HCT116 (cell line): ENCODE measurements at regions not wholly inside any gene's neighbourhood (a gene's known extent, or its start where the extent isn't known, plus 50 kb on each side); places are given as distances from the start of the nearest gene placed in this dataset.
A peak's percentile ranks its signal among the peaks of the same experiment; 100 is the strongest.

Experiments used
- ATAC-seq: fragments of 200-7000 bp; cut with Tn5 transposase; 2 replicates; pipeline ENCODE4 v1.9.1; 2020; ENCODE audit warnings: mild to moderate bottlenecking, moderate library complexity
- BruUV-seq: library from RNA; stranded (reverse); fragments of 400-500 nt; replicated peaks from 2 replicates; lab custom pipeline; 2021; lab: Mats Ljungman, UMichigan
- CTCF ChIA-PET: fragments of 300-600 bp; sonication (Branson Sonifier 250); formaldehyde crosslinking; loops from one replicate; lab custom pipeline; 2021; ENCODE audit warnings: antibody characterized with exemption; lab: Charles Lee
- POLR2A ChIA-PET: fragments of 300-600, 350-600 bp; sonication (Branson Sonifier 250); formaldehyde crosslinking; loops from one replicate; lab custom pipeline; 2021; ENCODE audit warnings: antibody characterized with exemption; lab: Charles Lee
- RAD21 ChIA-PET, 2 experiments: fragments of 300-600 bp; sonication (Branson Sonifier 250); formaldehyde crosslinking; loops; one replicate each; lab custom pipeline; 2023; ENCODE audit warnings: low total read pairs in 2 of 2; ENCODE audit not compliant: uncharacterized antibody in 2 of 2, unreplicated experiment in 2 of 2, low non-redundant PET in 1 of 2; lab: Charles Lee
- DNase-seq: peaks from one replicate; pipeline ENCODE4 v3.0.0-alpha.2; 2010; ENCODE audit warnings: low read depth, low spot score
- H2AFZ ChIP-seq: fragments of 200-600 bp; shearing (Covaris generic), sonication (generic); 2 replicates; pipeline ENCODE4 v1.6.1; 2017; ENCODE audit warnings: low read depth, mixed run types, mixed read lengths, antibody characterized with exemption, low read length; ENCODE audit not compliant: poor library complexity, severe bottlenecking
- H3K27ac ChIP-seq: 2 replicates; pipeline ENCODE4 v1.5.1; 2012; ENCODE audit warnings: low read depth, low read length
- H3K27me3 ChIP-seq: fragments of 200-600 bp; sonication (generic); 2 replicates; pipeline ENCODE4 v1.6.1; 2016; ENCODE audit warnings: mixed run types, low read length, mixed read lengths; ENCODE audit not compliant: insufficient read depth
- H3K36me3 ChIP-seq, 2 experiments: fragments of 200-500 bp in 1 of 2; fragments of 200-600 bp in 1 of 2; sonication (Bioruptor generic) in 1 of 2; sonication (generic) in 1 of 2; 2 replicates each; pipeline versions ENCODE4 v1.5.1 to v1.6.1; 2014 to 2016; ENCODE audit warnings: low read length in 2 of 2, inconsistent platforms in 1 of 2, mixed read lengths in 1 of 2, mixed run types in 1 of 2; ENCODE audit not compliant: insufficient read depth in 2 of 2, control insufficient read depth in 1 of 2
- H3K4me1 ChIP-seq, 2 experiments: fragments of 200-600 bp in 1 of 2; sonication (generic) in 1 of 2; 2 replicates each; pipeline versions ENCODE4 v1.5.1 to v1.6.1; 2012 to 2017; ENCODE audit warnings: low read length in 2 of 2, inconsistent platforms in 1 of 2, mild to moderate bottlenecking in 1 of 2, mixed read lengths in 1 of 2, mixed run types in 1 of 2, moderate library complexity in 1 of 2; ENCODE audit not compliant: insufficient read depth in 2 of 2, control insufficient read depth in 1 of 2
- H3K4me2 ChIP-seq: fragments of 200-600 bp; sonication (generic); 2 replicates; pipeline ENCODE4 v1.6.1; 2017; ENCODE audit warnings: mixed run types, low read length, mixed read lengths
- H3K4me3 ChIP-seq, 2 experiments: fragments of 200-600 bp in 1 of 2; sonication (generic) in 1 of 2; replicated peaks in 1 of 2; 2 replicates each; pipeline ENCODE4 v1.5.1; 2011 to 2016; ENCODE audit warnings: low read length in 2 of 2, control low read depth in 1 of 2, low read depth in 1 of 2, mild to moderate bottlenecking in 1 of 2, mixed read lengths in 1 of 2, mixed run types in 1 of 2
- H3K79me2 ChIP-seq: fragments of 200-600 bp; sonication (generic); 2 replicates; pipeline ENCODE4 v1.6.1; 2017; ENCODE audit warnings: mild to moderate bottlenecking, mixed run types, low read length, moderate library complexity, mixed read lengths; ENCODE audit not compliant: insufficient read depth
- H3K9ac ChIP-seq: fragments of 200-600 bp; sonication (generic); 2 replicates; pipeline ENCODE4 v1.6.1; 2016; ENCODE audit warnings: low read length, mixed read lengths
- H3K9me2 ChIP-seq: fragments of 200-600 bp; sonication (generic), shearing (Covaris generic); 2 replicates; pipeline ENCODE4 v1.6.1; 2017; ENCODE audit warnings: mixed run types, mild to moderate bottlenecking, moderate library complexity; ENCODE audit not compliant: insufficient read depth
- H3K9me3 ChIP-seq, 2 experiments: fragments of 200-500 bp in 1 of 2; fragments of 200-600 bp in 1 of 2; sonication (Bioruptor generic) in 1 of 2; sonication (generic) in 1 of 2; 2 replicates each; pipeline ENCODE4 v1.6.1; 2014 to 2017; ENCODE audit warnings: low read length in 2 of 2, mixed read lengths in 2 of 2, inconsistent platforms in 1 of 2, low read depth in 1 of 2, mild to moderate bottlenecking in 1 of 2, mixed run types in 1 of 2, moderate library complexity in 1 of 2; ENCODE audit not compliant: control insufficient read depth in 1 of 2, insufficient read depth in 1 of 2
- H4K20me1 ChIP-seq: fragments of 200-600 bp; sonication (generic), shearing (Covaris generic); 2 replicates; pipeline ENCODE4 v1.6.1; 2017; ENCODE audit warnings: mixed run types, mild to moderate bottlenecking, moderate library complexity; ENCODE audit not compliant: insufficient read depth
- CBX3 ChIP-seq: IDR thresholded peaks from 2 replicates; pipeline ENCODE4 v1.6.1; 2012; ENCODE audit warnings: low read depth
- ELF1 ChIP-seq: IDR thresholded peaks from 2 replicates; pipeline ENCODE4 v1.6.1; 2012; ENCODE audit warnings: low read depth, borderline replicate concordance
- FOSL1 ChIP-seq: IDR thresholded peaks from 2 replicates; pipeline ENCODE4 v1.6.1; 2012; ENCODE audit warnings: low read depth
- POLR2A ChIP-seq: IDR thresholded peaks from 2 replicates; pipeline ENCODE4 v1.7.0; 2011; ENCODE audit warnings: borderline replicate concordance; ENCODE audit not compliant: insufficient read depth, insufficient read length; ENCODE audit errors: extremely low read depth
- POLR2AphosphoS5 ChIP-seq: IDR thresholded peaks from 2 replicates; pipeline ENCODE4 v1.6.1; 2011; ENCODE audit warnings: mild to moderate bottlenecking, low read depth, low read length, moderate library complexity
- RAD21 ChIP-seq: IDR thresholded peaks from 2 replicates; pipeline ENCODE4 v1.6.1; 2012; ENCODE audit warnings: low read depth, mild to moderate bottlenecking
- SIN3A ChIP-seq: IDR thresholded peaks from 2 replicates; pipeline ENCODE4 v1.6.1; 2012; ENCODE audit warnings: low read depth
- SP1 ChIP-seq: IDR thresholded peaks from 2 replicates; pipeline ENCODE4 v1.6.1; 2012; ENCODE audit warnings: low read depth
- SRF ChIP-seq: IDR thresholded peaks from 2 replicates; pipeline ENCODE4 v1.6.1; 2012; ENCODE audit warnings: low read depth
- TCF7L2 ChIP-seq: IDR thresholded peaks from 2 replicates; pipeline ENCODE4 v1.7.0; 2011; ENCODE audit warnings: borderline replicate concordance, inconsistent platforms; ENCODE audit not compliant: insufficient read depth, insufficient read length; ENCODE audit errors: extremely low read depth
- ZFX ChIP-seq: fragments of 450-650 bp; IDR thresholded peaks from 2 replicates; pipeline ENCODE4 v1.6.1; 2017
- intact Hi-C: fragments of 100-400 bp; cut with micrococcal nuclease; formaldehyde crosslinking; loops from 2 replicates; pipeline ENCODE4 v1.10.0; 2022
- TF ChIP-seq, protein P1 (sequence below): IDR thresholded peaks from 2 replicates; pipeline ENCODE4 v1.6.1; 2012
- TF ChIP-seq, protein P2 (sequence below): IDR thresholded peaks from 2 replicates; pipeline ENCODE4 v1.6.1; 2012; ENCODE audit warnings: low read depth

DNA sequence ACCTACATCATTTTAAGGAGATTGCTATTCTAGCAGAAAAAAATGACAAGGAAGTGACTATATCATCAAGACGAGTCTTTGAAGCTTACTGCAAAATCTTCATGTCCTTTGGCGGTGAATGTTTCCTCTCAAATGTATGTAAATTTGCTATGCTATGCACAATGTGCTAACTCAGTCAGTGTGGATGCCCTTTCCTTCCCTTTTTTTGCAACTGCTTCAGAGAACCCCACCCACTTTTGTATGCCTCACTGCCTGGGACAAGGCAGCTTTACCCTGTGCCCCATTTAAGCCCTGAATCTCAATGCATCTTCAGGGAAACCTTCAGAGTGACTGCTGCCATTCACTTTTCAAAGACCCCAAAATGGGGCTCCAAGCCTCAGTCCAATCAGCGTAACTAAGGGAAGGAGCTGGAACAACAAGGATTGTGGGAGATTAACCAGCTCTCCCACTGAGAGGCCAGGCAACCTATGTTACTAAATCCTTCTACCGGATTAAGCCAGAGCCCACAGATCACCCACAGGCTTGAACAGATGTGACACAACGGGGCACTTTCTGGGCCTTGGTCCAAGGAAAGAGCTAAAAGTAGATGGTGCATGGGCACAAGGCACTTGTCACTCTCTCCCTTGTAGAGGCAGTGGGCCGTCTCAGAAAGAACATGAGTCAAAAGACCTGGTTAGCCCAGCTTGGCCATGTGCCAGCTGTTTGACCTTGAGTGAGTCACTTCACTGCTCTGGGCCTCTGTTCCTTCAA, 154.4 kb downstream of the PLPP3 start:
- BruUV-seq, result no TSS peak
- intact Hi-C loops, result no loop called here
- Histone ChIP-seq H3K4me1 (peaks cover 0 to 10% of the 10 kb centered on the region in 2 experiments; a peak in 3 of 4 replicates), H3K27ac (no peak overlapping the region), H3K4me3 (no peak overlapping the region), H3K36me3 (no peaks in the 10 kb centered on the region), H2AFZ (no peak overlapping the region), H4K20me1 (no peaks in the 10 kb centered on the region), H3K4me2 (no peak overlapping the region), H3K27me3 (no peaks in the 10 kb centered on the region), H3K9me3 (no peaks in the 10 kb centered on the region), H3K79me2 (no peaks in the 10 kb centered on the region), H3K9ac (no peak overlapping the region), H3K9me2 (no peaks in the 10 kb centered on the region)
- ChIA-PET RAD21 (no interaction called here), CTCF (interaction anchor here (1.4 kb wide), 1 partner anchor 11 kb away, joined by 3 read pairs; no protein-coding TSS in a partner anchor), POLR2A (no interaction called here)
- ATAC-seq, result peak; percentile 54
- peak; percentile 36 for DNase-seq
- no peak for TF ChIP-seq ZFX
- TF ChIP-seq FOSL1, result 0 out of 2 replicates have a peak, but pooled peaks have one; percentile 27
- peak; percentile 69 for TF ChIP-seq TCF7L2

DNA sequence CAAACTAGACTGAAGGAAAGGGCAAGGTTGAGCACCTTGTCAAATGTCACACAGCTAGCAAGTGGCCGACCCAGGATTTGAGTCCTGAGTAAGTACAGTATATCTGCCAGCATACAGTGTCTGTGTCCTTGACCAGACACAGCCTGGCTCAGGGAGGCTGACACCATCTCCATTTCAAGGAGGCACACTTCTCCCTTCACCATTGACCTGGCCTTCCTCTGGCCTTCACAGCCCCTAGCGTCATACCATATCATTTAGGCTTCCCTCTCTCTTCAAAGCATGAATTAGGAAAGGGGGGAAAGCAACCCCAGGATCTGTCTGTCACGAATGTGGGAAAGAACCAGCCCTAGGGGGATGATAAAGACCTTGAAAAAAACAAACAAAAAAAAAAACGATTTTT, 155.6 kb downstream of the PLPP3 start:
- BruUV-seq, result no TSS peak
- no peak for TF ChIP-seq SRF
- TF ChIP-seq CBX3, result no peak
- TF ChIP-seq POLR2A, result no peak
- no peak for TF ChIP-seq POLR2AphosphoS5
- no peak for TF ChIP-seq ELF1
- TF ChIP-seq SP1, result no peak
- TF ChIP-seq, protein P1, sequence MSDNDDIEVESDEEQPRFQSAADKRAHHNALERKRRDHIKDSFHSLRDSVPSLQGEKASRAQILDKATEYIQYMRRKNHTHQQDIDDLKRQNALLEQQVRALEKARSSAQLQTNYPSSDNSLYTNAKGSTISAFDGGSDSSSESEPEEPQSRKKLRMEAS, result no peak
- TF ChIP-seq SIN3A, result no peak
- no peak for TF ChIP-seq RAD21
- TF ChIP-seq, protein P2, sequence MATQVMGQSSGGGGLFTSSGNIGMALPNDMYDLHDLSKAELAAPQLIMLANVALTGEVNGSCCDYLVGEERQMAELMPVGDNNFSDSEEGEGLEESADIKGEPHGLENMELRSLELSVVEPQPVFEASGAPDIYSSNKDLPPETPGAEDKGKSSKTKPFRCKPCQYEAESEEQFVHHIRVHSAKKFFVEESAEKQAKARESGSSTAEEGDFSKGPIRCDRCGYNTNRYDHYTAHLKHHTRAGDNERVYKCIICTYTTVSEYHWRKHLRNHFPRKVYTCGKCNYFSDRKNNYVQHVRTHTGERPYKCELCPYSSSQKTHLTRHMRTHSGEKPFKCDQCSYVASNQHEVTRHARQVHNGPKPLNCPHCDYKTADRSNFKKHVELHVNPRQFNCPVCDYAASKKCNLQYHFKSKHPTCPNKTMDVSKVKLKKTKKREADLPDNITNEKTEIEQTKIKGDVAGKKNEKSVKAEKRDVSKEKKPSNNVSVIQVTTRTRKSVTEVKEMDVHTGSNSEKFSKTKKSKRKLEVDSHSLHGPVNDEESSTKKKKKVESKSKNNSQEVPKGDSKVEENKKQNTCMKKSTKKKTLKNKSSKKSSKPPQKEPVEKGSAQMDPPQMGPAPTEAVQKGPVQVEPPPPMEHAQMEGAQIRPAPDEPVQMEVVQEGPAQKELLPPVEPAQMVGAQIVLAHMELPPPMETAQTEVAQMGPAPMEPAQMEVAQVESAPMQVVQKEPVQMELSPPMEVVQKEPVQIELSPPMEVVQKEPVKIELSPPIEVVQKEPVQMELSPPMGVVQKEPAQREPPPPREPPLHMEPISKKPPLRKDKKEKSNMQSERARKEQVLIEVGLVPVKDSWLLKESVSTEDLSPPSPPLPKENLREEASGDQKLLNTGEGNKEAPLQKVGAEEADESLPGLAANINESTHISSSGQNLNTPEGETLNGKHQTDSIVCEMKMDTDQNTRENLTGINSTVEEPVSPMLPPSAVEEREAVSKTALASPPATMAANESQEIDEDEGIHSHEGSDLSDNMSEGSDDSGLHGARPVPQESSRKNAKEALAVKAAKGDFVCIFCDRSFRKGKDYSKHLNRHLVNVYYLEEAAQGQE, result no peak
- intact Hi-C loops, result no loop called here
- POLR2A ChIA-PET, result no interaction called here
- CTCF ChIA-PET, result no interaction called here
- no peak overlapping the region for H3K27ac ChIP-seq
- H3K79me2 ChIP-seq, result no peaks in the 10 kb centered on the region
- H3K9me3 ChIP-seq, result no peaks in the 10 kb centered on the region
- no peak overlapping the region for H3K4me2 ChIP-seq
- H3K4me1 ChIP-seq, result peaks cover 0 to 10% of the 10 kb centered on the region in 2 experiments; a peak in 3 of 4 replicates
- no peaks in the 10 kb centered on the region for H3K27me3 ChIP-seq
- H3K4me3 ChIP-seq, result no peak overlapping the region
- DNase-seq (no peak), ATAC-seq (no peak)
- RAD21 ChIA-PET, result no interaction called here
- no peak overlapping the region for H3K9ac ChIP-seq
- H3K36me3 ChIP-seq, result no peaks in the 10 kb centered on the region
- H3K9me2 ChIP-seq, result no peaks in the 10 kb centered on the region
- no peaks in the 10 kb centered on the region for H4K20me1 ChIP-seq
- no peak overlapping the region for H2AFZ ChIP-seq
